Neural cell (in vitro differentiated cells): ENCODE measurements at regions not wholly inside any gene's neighbourhood (a gene's known extent, or its start where the extent isn't known, plus 50 kb on each side); places are given as distances from the start of the nearest gene placed in this dataset.

Experiments used
- H2AFZ ChIP-seq: fragments of 200-600, 300-800 bp; sonication (generic), shearing (Covaris generic); 2 replicates; pipeline ENCODE4 v1.6.0; 2014; ENCODE audit warnings: low read depth, mild to moderate bottlenecking, antibody characterized with exemption, low read length, moderate library complexity
- H3F3A ChIP-seq: fragments of 200-600 bp; shearing (Covaris generic); 2 replicates; pipeline ENCODE4 v1.6.1; 2016; ENCODE audit warnings: mild to moderate bottlenecking, moderate library complexity, mixed read lengths, antibody characterized with exemption, low read length; ENCODE audit not compliant: insufficient read depth, poor library complexity, severe bottlenecking
- H3K27ac ChIP-seq: fragments of 200-600, 300-800 bp; sonication (generic), shearing (Covaris generic); 2 replicates; pipeline ENCODE4 v1.5.1; 2014; ENCODE audit warnings: mild to moderate bottlenecking, low read length, moderate library complexity
- H3K27me3 ChIP-seq: fragments of 300-800, 200-600 bp; sonication (generic), shearing (Covaris generic); 2 replicates; pipeline ENCODE4 v1.6.0; 2014; ENCODE audit warnings: mild to moderate bottlenecking, low read depth, low read length, moderate library complexity; ENCODE audit not compliant: insufficient read depth
- H3K36me3 ChIP-seq: fragments of 300-800, 200-600 bp; sonication (generic), shearing (Covaris generic); 2 replicates; pipeline ENCODE4 v1.5.1; 2014; ENCODE audit warnings: mild to moderate bottlenecking, antibody characterized with exemption, low read length, moderate library complexity; ENCODE audit not compliant: insufficient read depth
- H3K4me2 ChIP-seq: fragments of 300-800, 200-600 bp; sonication (generic), shearing (Covaris generic); 2 replicates; pipeline ENCODE4 v1.6.0; 2014; ENCODE audit warnings: mild to moderate bottlenecking, low read length
- H3K4me3 ChIP-seq: fragments of 300-800, 200-600 bp; sonication (generic), shearing (Covaris generic); 2 replicates; pipeline ENCODE4 v1.5.1; 2014; ENCODE audit warnings: mild to moderate bottlenecking, low read length, moderate library complexity
- H3K79me2 ChIP-seq: fragments of 200-600 bp; shearing (Covaris generic); replicated peaks from 2 replicates; pipeline ENCODE4 v1.6.0; 2014; ENCODE audit warnings: mild to moderate bottlenecking, low read length, moderate library complexity; ENCODE audit not compliant: insufficient read depth
- H3K9ac ChIP-seq: fragments of 300-800, 200-600 bp; sonication (generic), shearing (Covaris generic); 2 replicates; pipeline ENCODE4 v1.6.1; 2016; ENCODE audit warnings: mild to moderate bottlenecking, low read length, mixed read lengths
- H3K9me2 ChIP-seq: fragments of 200-600 bp; shearing (Covaris generic); 2 replicates; pipeline ENCODE4 v1.6.1; 2016; ENCODE audit warnings: mild to moderate bottlenecking, low read length, mixed read lengths; ENCODE audit not compliant: insufficient read depth
- H3K9me3 ChIP-seq: fragments of 200-600, 300-800 bp; sonication (generic), shearing (Covaris generic); 2 replicates; pipeline ENCODE4 v1.6.1; 2016; ENCODE audit warnings: mild to moderate bottlenecking, mixed run types, low read length, moderate library complexity, mixed read lengths
- H4K20me1 ChIP-seq: fragments of 200-600 bp; shearing (Covaris generic); 2 replicates; pipeline ENCODE4 v1.6.1; 2016; ENCODE audit warnings: mild to moderate bottlenecking, mixed run types; ENCODE audit not compliant: insufficient read depth
- CTCF ChIP-seq: fragments of 450-650 bp; IDR thresholded peaks from 2 replicates; pipeline ENCODE4 v1.5.1; 2014; ENCODE audit warnings: antibody characterized with exemption, mild to moderate bottlenecking, moderate library complexity; ENCODE audit not compliant: poor library complexity, severe bottlenecking
- EP300 ChIP-seq: fragments of 450-650 bp; conservative IDR thresholded peaks from 2 replicates; pipeline ENCODE4 v1.6.1; 2014; ENCODE audit warnings: antibody characterized with exemption, mild to moderate bottlenecking, moderate library complexity; ENCODE audit not compliant: poor library complexity, severe bottlenecking
- EZH2 ChIP-seq: fragments of 200-600, 300-800 bp; shearing (Covaris generic), sonication (generic); IDR thresholded peaks from 2 replicates; pipeline ENCODE4 v1.6.1; 2014; ENCODE audit warnings: antibody characterized with exemption, low read length, borderline replicate concordance, mild to moderate bottlenecking; ENCODE audit not compliant: insufficient read depth, poor library complexity, severe bottlenecking
- MXI1 ChIP-seq: fragments of 450-650 bp; conservative IDR thresholded peaks from 2 replicates; pipeline ENCODE4 v1.6.1; 2014; ENCODE audit warnings: antibody characterized with exemption, mild to moderate bottlenecking; ENCODE audit not compliant: poor library complexity, severe bottlenecking
- POLR2AphosphoS5 ChIP-seq: IDR thresholded peaks from 2 replicates; pipeline ENCODE4 v1.6.1; 2012
- RAD21 ChIP-seq: fragments of 450-650 bp; conservative IDR thresholded peaks from 2 replicates; pipeline ENCODE4 v1.6.1; 2014; ENCODE audit warnings: antibody characterized with exemption, mild to moderate bottlenecking, moderate library complexity
- REST ChIP-seq: IDR thresholded peaks from 2 replicates; pipeline ENCODE4 v1.6.1; 2012; ENCODE audit warnings: borderline replicate concordance
- SMC3 ChIP-seq: fragments of 450-650 bp; conservative IDR thresholded peaks from 2 replicates; pipeline ENCODE4 v1.6.1; 2014; ENCODE audit warnings: antibody characterized with exemption, mild to moderate bottlenecking, moderate library complexity; ENCODE audit not compliant: poor library complexity
- TAF1 ChIP-seq: IDR thresholded peaks from 2 replicates; pipeline ENCODE4 v1.6.1; 2012; ENCODE audit warnings: low read depth

GRCh38 chr4:59979061-59979460 is 1221.1 kb upstream of the ADGRL3 start:
- Histone ChIP-seq H3F3A (no peaks in the 10 kb centered on the region), H3K27ac (no peak overlapping the region), H3K9ac (no peak overlapping the region), H3K4me2 (no peak overlapping the region), H3K4me3 (no peak overlapping the region), H3K79me2 (no peaks in the 10 kb centered on the region), H2AFZ (no peak overlapping the region), H3K36me3 (no peaks in the 10 kb centered on the region), H3K9me2 (no peaks in the 10 kb centered on the region), H3K27me3 (no peaks in the 10 kb centered on the region), H3K9me3 (no peaks in the 10 kb centered on the region), H4K20me1 (no peaks in the 10 kb centered on the region)
- TF ChIP-seq EZH2 (no peak), TAF1 (no peak), MXI1 (no peak), CTCF (no peak), RAD21 (no peak), POLR2AphosphoS5 (no peak), EP300 (no peak), SMC3 (no peak), REST (no peak)

GRCh38 chr4:59983852-59984251 is 1216.3 kb upstream of the ADGRL3 start:
- Histone ChIP-seq H3K9ac (no peak overlapping the region), H3K4me3 (no peak overlapping the region), H4K20me1 (no peaks in the 10 kb centered on the region), H2AFZ (no peak overlapping the region), H3K36me3 (no peaks in the 10 kb centered on the region), H3K27ac (no peak overlapping the region), H3K79me2 (no peaks in the 10 kb centered on the region), H3K4me2 (no peak overlapping the region), H3K27me3 (no peaks in the 10 kb centered on the region), H3K9me3 (no peaks in the 10 kb centered on the region), H3F3A (no peaks in the 10 kb centered on the region), H3K9me2 (no peaks in the 10 kb centered on the region)
- TF ChIP-seq EP300 (peak; percentile 14), REST (no peak), EZH2 (no peak), MXI1 (no peak)
